ENCODE measurements at regions not wholly inside any gene's neighbourhood (a gene's known extent, or its start where the extent isn't known, plus 50 kb on each side); places are given as distances from the start of the nearest gene placed in this dataset.

- Histone ChIP-seq H3K27ac (no peak overlapping the region), H3K4me1 (no peaks in the 10 kb centered on the region), H3K27me3 (no peaks in the 10 kb centered on the region), H3K4me3 (no peak overlapping the region), H3K36me3 (no peaks in the 10 kb centered on the region), H3K9me3 (no peaks in the 10 kb centered on the region)
- no peak for DNase-seq
- TF ChIP-seq CTCF (IDR thresholded peaks at IDR 0.05) (no peak), POLR2A (IDR thresholded peaks at IDR 0.05) (no peak)
Measured at GRCh38 chr1:202067188-202067974, 55.3 kb upstream of the GPR37L1 start.

- Histone ChIP-seq H3K4me3 (no peak overlapping the region), H3K36me3 (no peaks in the 10 kb centered on the region), H3K9me3 (no peaks in the 10 kb centered on the region), H3K27ac (no peak overlapping the region), H3K4me1 (peaks cover 0 to 6% (median 0%) of the 10 kb centered on the region in 4 donors), H3K27me3 (no peaks in the 10 kb centered on the region)
- no peak for TF ChIP-seq POLR2A (IDR thresholded peaks at IDR 0.05)
- TF ChIP-seq CTCF (IDR thresholded peaks at IDR 0.05), result no peak
- DNase-seq, result no peak
Measured at GRCh38 chr1:202068596-202068995, 54.1 kb upstream of the GPR37L1 start.

- no peaks in the 10 kb centered on the region for H3K27me3 ChIP-seq
- peaks cover 0 to 7% (median 0%) of the 10 kb centered on the region in 4 donors for H3K4me1 ChIP-seq
- no peak for DNase-seq
- TF ChIP-seq POLR2A (IDR thresholded peaks at IDR 0.05) (no peak), CTCF (IDR thresholded peaks at IDR 0.05) (no peak)
- H3K36me3 ChIP-seq, result no peaks in the 10 kb centered on the region
- no peaks in the 10 kb centered on the region for H3K9me3 ChIP-seq
- H3K27ac ChIP-seq, result no peak overlapping the region
- no peak overlapping the region for H3K4me3 ChIP-seq
Measured at GRCh38 chr1:202069662-202070061, 53.1 kb upstream of the GPR37L1 start.

- no peak for TF ChIP-seq POLR2A (IDR thresholded peaks at IDR 0.05)
- no peak for TF ChIP-seq CTCF (IDR thresholded peaks at IDR 0.05)
- no peaks in the 10 kb centered on the region for H3K27me3 ChIP-seq
- H3K4me1 ChIP-seq, result peaks cover 0 to 26% (median 2%) of the 10 kb centered on the region in 4 donors
- no peak overlapping the region for H3K4me3 ChIP-seq
- no peaks in the 10 kb centered on the region for H3K36me3 ChIP-seq
- peak in 2 of 3 donors; percentile 69 to 79 for DNase-seq
- no peaks in the 10 kb centered on the region for H3K9me3 ChIP-seq
- peak overlapping the region in 3 of 4 donors; percentile 10 to 76 (median 69) for H3K27ac ChIP-seq
Measured at GRCh38 chr1:202072211-202072765, 50.4 kb upstream of the GPR37L1 start.

Small RNA genes lying in the stretch of these regions (small RNA-seq; reads per million reads assigned to genes)
- gene RF00019, result 0 reads per million in 2 donors

All from Peyer's patch (tissue), 4 donors.